GM18505 (cell line): ENCODE measurements at regions not wholly inside any gene's neighbourhood (a gene's known extent, or its start where the extent isn't known, plus 50 kb on each side); places are given as distances from the start of the nearest gene placed in this dataset.
A peak's percentile ranks its signal among the peaks of the same experiment; 100 is the strongest.

Experiments used
- ATAC-seq: cut with Tn5 transposase; IDR thresholded peaks from one replicate; pipeline ENCODE4 v1.9.1; 2021; ENCODE audit not compliant: unreplicated experiment
- POLR2A ChIP-seq: IDR thresholded peaks from 4 replicates; pipeline ENCODE4 v1.6.1; 2011; ENCODE audit warnings: borderline replicate concordance; ENCODE audit not compliant: insufficient read depth, insufficient read length; ENCODE audit errors: extremely low read depth

GRCh38 chr1:212224102-212224501, 61.1 kb upstream of the PPP2R5A start:
- TF ChIP-seq POLR2A = no peak
- ATAC-seq = no peak

GRCh38 chr1:212225416-212225815, 59.8 kb upstream of the PPP2R5A start:
- no peak for ATAC-seq
- TF ChIP-seq POLR2A = no peak

DNA sequence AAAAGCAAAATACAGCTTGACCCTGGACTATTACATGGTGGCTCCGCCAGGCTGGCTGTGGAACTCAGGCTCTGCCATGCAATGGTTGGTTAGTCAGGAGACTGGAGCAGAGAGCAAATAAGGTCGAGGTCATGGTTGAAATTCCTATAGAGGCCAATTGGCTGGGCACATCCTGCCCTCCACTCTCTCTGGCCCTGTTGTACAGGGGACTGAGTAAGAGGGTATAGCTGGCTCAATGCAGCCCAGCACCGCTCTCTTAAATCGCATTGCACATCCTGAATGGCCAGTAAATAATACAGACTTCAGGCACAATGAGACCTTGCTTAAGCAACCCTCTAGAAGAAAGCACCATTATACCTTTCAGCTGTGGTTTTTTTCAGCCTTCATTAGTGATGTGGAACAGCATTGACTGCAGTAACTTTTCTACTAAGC, 59.3 kb upstream of the PPP2R5A start:
- TF ChIP-seq POLR2A = no peak
- ATAC-seq = peak; percentile 54

GRCh38 chr1:212226467-212226866, 58.7 kb upstream of the PPP2R5A start:
- ATAC-seq = no peak
- TF ChIP-seq POLR2A = no peak

DNA sequence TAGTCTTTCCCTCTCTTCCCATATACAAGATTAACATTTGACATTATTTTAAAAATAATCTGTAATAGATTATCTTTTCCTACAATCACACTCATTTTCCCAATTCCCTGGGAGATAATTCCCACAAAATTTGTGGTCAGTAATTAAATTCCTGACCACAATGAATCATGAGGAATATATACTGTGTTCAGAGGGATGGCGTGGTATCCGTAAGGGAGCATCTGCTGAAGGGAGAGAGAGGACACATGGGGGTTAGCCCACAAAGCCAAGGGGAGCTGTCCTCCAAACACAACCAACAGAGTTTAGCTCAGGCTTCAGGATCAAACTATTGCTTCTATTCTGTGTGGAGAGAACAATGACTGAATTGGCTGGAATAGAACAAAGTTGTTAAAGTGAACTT, 57.1 kb upstream of the PPP2R5A start:
- ATAC-seq = no peak
- TF ChIP-seq POLR2A = no peak

GRCh38 chr1:212228591-212229119, 56.6 kb upstream of the PPP2R5A start:
- TF ChIP-seq POLR2A = no peak
- no peak for ATAC-seq

- no peak for TF ChIP-seq POLR2A
- ATAC-seq = no peak
Observed at GRCh38 chr1:212229654-212230053, 55.6 kb upstream of the PPP2R5A start.

DNA sequence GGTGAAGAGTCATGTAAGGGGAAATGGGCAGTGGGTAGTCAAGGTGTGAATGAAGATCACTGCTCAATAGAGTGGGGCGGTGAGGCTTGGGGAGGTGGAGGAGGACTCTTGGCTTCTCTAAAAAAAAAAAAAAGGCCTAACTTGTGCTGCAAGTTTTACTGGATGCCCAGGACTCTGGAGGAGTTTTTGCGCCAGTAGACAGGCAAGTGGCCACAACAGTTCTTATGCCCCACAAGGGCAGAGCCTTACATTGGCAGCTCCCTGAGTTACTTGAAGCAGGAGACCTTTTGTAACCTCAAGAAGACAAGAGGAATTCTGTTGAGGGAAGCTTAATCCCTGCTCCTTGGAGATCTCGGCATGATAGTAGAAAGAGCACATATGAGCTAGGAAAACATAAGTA, 54.9 kb upstream of the PPP2R5A start:
- no peak for TF ChIP-seq POLR2A
- ATAC-seq = no peak

- no peak for TF ChIP-seq POLR2A
- no peak for ATAC-seq
Observed at GRCh38 chr1:212231372-212231771, 53.8 kb upstream of the PPP2R5A start.

DNA sequence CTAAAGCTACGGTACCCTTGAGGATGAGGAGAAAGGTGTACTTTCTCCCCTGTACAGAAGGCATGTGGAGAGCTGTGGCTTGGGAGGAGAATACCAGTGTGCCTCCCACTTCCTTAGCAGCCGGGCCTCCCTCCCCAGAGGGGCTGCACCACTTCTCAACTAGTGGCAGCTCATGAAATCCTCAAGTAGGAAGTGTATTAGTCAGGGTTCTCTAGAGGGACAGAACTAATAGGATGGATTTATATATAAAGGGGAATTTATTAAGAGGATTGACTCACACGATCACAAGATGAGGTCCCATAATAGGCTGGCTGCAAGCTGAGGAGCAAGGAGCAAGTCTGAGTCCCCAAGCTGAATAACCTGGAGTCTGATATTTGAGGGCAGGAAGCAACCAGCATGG, 53.1 kb upstream of the PPP2R5A start:
- ATAC-seq = no peak
- no peak for TF ChIP-seq POLR2A

DNA sequence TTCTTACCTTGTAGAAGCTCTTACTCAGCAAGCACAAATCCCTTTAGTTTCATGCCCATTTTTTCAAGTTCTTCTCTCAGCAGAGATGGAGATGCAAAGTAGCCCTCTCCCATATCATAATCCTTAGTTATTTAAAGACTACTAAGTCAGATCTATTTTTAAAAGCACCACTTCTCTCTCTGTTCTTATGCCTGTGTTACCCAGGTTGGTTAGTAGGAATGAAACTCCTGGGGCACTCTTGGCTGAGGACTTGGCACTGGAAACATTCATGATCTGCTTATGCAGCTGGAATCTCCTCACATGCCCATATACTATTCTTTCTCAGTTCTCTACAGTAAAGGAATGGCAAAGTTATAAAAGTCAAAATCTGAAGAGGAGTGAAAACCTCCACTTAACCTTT, 51.9 kb upstream of the PPP2R5A start:
- no peak for TF ChIP-seq POLR2A
- no peak for ATAC-seq

DNA sequence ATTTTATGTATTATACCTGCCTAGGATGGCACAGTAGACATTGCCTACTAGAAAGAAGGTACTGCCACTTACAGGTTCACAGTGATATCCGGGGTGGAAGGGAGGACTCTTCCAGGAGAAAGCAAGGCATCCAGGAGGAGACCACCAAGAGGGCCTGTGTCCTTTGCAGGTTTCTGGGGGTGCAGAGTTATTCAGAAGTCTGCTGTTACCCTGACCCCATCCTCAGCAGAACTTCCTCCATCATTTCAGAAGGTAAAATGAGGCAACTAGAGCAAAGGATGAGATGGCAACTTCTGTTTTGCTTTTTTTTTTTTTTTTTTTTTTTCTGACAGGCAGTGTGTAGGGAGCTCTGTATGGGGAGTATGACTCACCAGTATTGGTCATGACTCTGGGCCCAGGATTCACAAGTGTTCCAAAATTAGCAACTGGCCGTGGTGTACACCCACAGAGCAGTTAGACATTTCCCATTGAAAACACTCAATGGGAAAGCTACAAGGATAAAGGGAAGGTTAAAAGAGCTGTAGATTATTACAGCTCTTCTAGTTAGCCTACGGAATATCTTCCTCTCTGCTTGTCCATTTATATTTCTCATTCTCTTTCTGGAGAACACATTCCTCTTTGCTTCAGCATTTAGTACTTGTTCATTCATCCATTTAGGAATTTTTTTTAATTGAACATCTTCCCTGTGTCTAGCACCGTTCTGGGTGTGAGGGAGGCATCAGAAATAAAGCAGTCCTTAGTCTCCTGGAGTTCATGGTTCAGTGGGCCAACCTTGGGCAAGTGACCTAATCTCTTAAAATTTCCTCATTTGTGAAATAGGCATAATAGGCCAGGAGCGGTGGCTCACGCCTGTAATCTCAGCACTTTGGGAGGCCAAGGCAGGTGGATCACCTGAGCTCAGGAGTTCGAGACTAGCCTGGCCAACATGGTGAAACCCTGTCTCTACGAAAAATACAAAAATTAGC, 50.5 kb upstream of the PPP2R5A start:
- peak; percentile 42 for ATAC-seq
- TF ChIP-seq POLR2A = no peak
